ENCODE measurements at regions not wholly inside any gene's neighbourhood (a gene's known extent, or its start where the extent isn't known, plus 50 kb on each side); places are given as distances from the start of the nearest gene placed in this dataset.

- DNase-seq: no peak
Measured at GRCh38 chr13:79081942-79082341, 324.1 kb downstream of the RBM26 start.

DNA sequence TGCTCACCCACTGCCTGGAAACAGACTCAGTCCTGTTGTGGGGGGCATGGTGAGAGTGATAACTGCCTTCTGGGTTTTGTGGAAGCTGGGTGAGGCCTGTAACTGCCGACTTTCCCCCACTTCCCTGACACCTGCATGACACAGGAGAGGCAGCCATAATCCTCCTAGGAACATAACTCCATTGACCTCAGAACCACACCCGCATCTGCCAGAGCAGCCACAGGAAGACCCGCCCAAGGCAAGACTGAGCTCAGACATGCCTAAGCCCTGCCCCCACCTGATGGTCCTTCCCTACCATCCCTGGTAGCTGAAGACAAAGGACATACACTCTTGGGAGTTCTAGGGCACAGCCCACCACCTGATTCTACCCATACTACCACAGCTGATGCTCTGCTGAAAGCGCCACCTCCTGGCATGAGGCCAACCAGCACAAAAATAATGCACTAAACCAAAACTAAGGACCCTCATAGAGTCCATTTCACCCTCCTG is 326.7 kb downstream of the RBM26 start:
- DNase-seq: no peak

GRCh38 chr13:79075703-79076102 is 330.4 kb downstream of the RBM26 start:
- DNase-seq: no peak

DNA sequence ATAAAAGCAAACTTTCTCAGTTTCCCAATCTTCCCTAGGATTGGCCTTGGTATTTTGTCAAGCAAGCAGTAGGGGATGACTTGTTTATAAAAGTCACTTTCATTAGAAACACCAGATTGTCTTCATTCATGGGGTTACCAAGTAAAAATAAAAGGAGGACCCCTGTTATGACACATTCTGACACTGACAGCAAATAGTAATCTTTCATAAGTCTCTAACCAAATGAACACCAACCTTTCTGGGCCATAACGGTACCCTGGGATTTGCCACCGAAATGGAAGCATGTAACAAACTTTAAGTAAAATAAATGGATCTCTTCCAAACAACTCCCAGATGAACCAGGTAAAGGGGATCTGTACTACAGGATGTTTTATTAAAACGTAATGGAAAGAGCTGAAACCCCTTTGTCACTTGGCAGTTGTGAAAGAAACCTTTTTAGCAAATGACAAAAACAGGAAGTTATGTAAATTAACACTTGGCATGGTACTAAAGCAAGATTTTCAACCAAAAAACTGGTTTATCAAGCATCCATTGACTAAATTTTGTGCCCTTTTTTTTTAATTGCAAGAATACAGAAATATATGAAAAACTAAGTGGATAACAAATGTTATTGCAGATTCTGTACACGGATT is 335.6 kb downstream of the RBM26 start:
- DNase-seq: no peak

DNA sequence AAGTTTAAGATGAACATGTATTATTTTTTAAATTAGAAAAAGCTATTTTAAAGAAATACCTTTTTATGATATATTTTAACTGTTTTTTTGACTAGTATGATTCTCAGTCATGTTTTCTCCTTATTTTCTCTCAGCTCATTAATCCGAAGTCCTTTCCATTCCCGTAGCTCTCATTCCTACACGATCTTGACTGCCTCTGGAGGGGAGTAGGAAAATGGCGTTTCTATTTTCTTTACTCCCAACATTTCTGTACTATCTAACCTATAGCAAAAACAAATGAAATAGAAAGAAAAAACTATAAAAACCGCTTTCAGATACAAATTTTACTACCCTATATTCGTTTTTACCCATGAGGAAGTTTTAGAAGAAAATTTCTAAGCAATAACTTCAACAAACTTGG is 343.8 kb downstream of the RBM26 start:
- no peak for DNase-seq

DNA sequence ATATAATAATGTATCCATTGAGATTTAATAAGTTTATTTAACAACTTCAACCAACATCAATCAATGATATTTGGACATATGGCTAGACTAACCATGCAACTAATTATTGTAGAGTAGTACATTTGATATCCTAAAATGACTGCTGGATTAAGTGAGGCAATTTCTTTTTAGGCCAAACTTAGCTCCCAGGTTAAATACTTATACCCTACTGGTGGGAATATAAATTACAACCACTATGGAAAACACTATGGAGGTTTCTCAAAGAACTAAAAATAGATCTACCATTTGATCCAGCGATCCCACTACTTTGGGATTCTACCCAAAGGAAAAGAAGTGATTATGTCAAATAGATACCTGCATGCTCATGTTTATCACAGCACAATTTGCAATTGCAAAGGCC is 345.8 kb downstream of the RBM26 start:
- DNase-seq: no peak

DNA sequence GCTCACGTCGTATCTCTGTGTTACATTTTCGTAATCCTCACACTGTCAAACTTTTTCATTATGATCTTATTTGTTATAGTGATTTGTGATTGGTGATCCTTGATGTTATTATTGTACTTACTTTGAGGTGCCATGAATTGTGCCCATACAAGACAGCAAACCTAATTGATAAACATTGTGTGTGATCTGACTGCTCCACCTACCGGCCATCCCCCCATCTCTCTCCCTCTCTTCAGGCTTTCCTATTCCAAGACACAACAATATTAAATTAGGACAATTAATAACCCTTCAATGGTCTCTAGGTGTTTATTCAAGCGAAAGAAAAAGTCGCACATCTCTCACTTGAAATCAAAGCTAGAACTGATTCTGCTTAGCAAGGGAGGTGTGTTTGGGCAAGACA is 349.3 kb downstream of the RBM26 start:
- no peak for DNase-seq

GRCh38 chr13:79051472-79051871 is 354.6 kb downstream of the RBM26 start:
- no peak for DNase-seq

GRCh38 chr13:79044415-79044814 is 361.6 kb downstream of the RBM26 start:
- DNase-seq: no peak

- no peak for DNase-seq
Measured at GRCh38 chr13:79043208-79043607, 362.8 kb downstream of the RBM26 start.

GRCh38 chr13:79037197-79037596 is 368.9 kb downstream of the RBM26 start:
- no peak for DNase-seq

DNA sequence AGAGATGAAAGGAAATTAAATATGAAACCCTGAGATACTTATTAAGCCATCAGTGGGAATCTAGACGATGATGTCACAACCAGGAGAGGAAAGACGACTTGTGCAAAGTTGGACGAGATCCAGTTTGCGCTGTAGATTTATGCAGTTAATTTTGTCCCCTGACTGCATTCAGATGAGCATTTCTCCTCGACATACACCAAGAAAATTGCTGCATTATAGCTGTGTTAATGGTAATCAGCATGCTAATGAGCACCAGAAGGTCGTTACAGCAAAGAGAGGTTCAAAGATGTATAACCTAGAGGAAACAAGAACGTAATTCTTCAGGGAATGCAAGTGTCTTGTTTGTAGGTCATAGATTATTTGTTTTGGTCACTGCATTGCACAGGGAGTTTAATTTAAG is 371.7 kb downstream of the RBM26 start:
- DNase-seq: no peak

DNA sequence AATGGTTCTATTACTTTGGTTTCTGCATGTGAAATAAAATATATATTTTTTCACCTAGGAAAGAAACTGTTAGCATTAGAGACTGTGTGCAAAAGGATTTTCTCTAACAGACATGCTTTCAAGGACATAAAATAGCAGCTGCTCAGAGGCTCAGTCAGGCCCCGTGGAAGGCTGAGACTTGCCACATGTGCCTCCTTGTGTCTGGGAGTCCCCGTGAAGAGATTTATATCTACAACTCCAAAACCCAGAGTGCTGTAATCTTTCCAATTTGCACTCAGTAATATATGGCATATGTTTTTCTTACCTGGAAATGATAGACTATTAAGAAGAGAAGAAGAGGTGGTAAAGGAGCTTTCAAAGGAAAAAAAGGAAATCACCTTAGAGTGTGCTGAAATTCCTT is 371.6 kb upstream of the OBI1 start:
- no peak for DNase-seq

GRCh38 chr13:79018166-79018565 is 359.2 kb upstream of the OBI1 start:
- no peak for DNase-seq

- DNase-seq: no peak
Measured at GRCh38 chr13:79011179-79011578, 352.2 kb upstream of the OBI1 start.

GRCh38 chr13:79003989-79004898 is 345.3 kb upstream of the OBI1 start:
- DNase-seq: no peak

- no peak for DNase-seq
Measured at GRCh38 chr13:78999494-78999893, 340.5 kb upstream of the OBI1 start.

DNA sequence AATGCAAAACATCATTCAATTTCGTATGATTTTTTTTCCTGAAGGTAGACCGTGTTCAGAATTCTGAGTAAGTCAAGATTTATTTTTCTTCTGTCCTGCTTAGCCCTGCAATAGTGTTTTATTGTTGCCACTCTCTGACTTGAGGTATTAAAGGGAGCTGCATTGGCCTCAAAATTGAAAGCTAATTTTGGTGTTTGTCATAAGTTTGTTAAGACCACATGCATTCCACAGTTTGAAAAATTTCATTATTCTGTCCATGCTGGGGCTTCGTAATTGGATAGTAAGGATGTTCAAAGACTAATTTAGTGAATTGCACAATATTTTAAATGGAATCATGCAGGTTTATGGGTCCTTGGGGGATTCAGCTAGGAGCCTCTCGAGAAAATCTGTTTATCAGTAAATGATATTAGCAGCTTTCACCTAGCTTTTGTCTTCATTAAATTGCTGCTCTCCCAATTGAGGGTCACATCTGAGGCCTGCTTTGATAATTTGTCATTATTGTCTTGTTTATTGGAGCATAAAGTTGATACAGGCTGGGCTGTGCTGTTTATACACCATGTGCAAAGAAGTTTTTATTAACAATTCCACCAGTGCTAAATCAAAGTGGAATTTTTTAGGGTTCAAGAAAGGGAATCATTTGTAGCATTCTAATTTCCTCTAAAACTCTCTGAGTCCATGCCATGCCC is 339.8 kb upstream of the OBI1 start:
- no peak for DNase-seq

GRCh38 chr13:78997902-78998629 is 339.1 kb upstream of the OBI1 start:
- no peak for DNase-seq

DNA sequence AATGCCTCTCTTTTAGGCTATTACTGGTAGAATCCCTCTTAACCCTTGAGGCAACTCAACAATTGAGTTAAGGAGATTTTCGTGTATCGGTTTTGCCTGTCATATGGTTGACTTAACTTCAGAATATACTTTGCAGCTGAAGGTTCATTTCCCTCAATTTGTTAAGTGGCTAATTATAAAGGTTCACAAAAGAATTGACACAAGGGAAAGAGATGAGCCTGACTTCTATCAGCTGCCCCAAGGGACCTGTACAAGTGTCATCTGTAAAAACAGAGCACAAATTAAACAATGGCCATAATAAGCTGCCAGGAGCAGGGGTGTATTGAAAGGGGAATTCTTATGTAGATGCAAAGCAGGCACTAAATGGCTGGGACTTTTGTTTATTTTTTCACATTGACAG is 334.8 kb upstream of the OBI1 start:
- no peak for DNase-seq

GRCh38 chr13:78981913-78982312 is 323.0 kb upstream of the OBI1 start:
- DNase-seq: no peak

GRCh38 chr13:78979349-78979748 is 320.4 kb upstream of the OBI1 start:
- no peak for DNase-seq
